ENCODE measurements at regions not wholly inside any gene's neighbourhood (a gene's known extent, or its start where the extent isn't known, plus 50 kb on each side); places are given as distances from the start of the nearest gene placed in this dataset.

GRCh38 chr12:125228519-125229260, 163.5 kb downstream of the AACS start:
- no peak for DNase-seq

- no peak for DNase-seq
Observed at GRCh38 chr12:125229878-125230530, 164.8 kb downstream of the AACS start.

GRCh38 chr12:125233319-125233718, 168.1 kb downstream of the AACS start:
- DNase-seq: no peak

- no peak for DNase-seq
Observed at GRCh38 chr12:125239563-125239962, 174.3 kb downstream of the AACS start.

GRCh38 chr12:125240717-125241116, 175.5 kb downstream of the AACS start:
- no peak for DNase-seq

- DNase-seq: no peak
Observed at GRCh38 chr12:125243811-125244210, 178.6 kb downstream of the AACS start.

GRCh38 chr12:125244338-125244737, 179.1 kb downstream of the AACS start:
- no peak for DNase-seq

- no peak for DNase-seq
Observed at GRCh38 chr12:125245581-125246557, 180.6 kb downstream of the AACS start.

- DNase-seq: no peak
Observed at GRCh38 chr12:125247477-125247876, 182.2 kb downstream of the AACS start.

GRCh38 chr12:125249066-125249824, 184.0 kb downstream of the AACS start:
- no peak for DNase-seq

GRCh38 chr12:125249932-125250331, 184.7 kb downstream of the AACS start:
- DNase-seq: no peak

- DNase-seq: no peak
Observed at GRCh38 chr12:125254236-125254635, 189.0 kb downstream of the AACS start.

- no peak for DNase-seq
Observed at GRCh38 chr12:125254856-125255255, 189.6 kb downstream of the AACS start.

GRCh38 chr12:125255935-125256633, 190.8 kb downstream of the AACS start:
- no peak for DNase-seq

- DNase-seq: no peak
Observed at GRCh38 chr12:125256634-125256936, 191.3 kb downstream of the AACS start.

- no peak for DNase-seq
Observed at GRCh38 chr12:125259178-125259867, 194.1 kb downstream of the AACS start.

- no peak for DNase-seq
Observed at GRCh38 chr12:125262851-125263250, 197.6 kb downstream of the AACS start.

GRCh38 chr12:125263385-125263784, 198.2 kb downstream of the AACS start:
- DNase-seq: no peak

GRCh38 chr12:125267114-125267513, 201.9 kb downstream of the AACS start:
- no peak for DNase-seq

GRCh38 chr12:125269276-125269675, 204.0 kb downstream of the AACS start:
- no peak for DNase-seq

GRCh38 chr12:125271892-125272291, 206.7 kb downstream of the AACS start:
- no peak for DNase-seq
